ENCODE measurements at regions not wholly inside any gene's neighbourhood (a gene's known extent, or its start where the extent isn't known, plus 50 kb on each side); places are given as distances from the start of the nearest gene placed in this dataset.

- H3F3A ChIP-seq (ENCODE audit: insufficient read depth, low read length): no peaks in the 10 kb centered on the region
- H3K9me2 ChIP-seq (ENCODE audit: low read depth, low read length): no peaks in the 10 kb centered on the region
Measured at GRCh38 chr9:108489567-108489966, 366.2 kb downstream of the ACTL7B start.

DNA sequence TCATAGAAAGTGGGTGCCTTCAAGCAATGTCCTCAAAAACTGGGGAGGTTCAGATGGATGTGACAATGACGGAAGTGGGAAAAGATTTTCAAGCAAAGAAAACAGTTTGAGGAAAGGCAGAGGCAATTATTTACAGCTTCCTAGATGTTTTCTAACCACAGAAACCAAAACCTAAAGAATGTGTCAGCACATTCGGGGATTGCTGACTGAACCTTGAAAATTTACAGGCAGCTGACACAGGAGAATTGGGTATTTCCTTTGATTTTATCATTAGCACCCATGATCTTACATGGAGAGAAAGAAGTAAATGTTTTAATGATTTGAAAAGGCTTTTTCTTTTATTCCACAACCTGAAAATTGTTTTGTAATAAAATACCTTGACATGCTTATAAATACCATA is 369.0 kb downstream of the ACTL7B start:
- H3K4me2 ChIP-seq (ENCODE audit: low read length): no peak overlapping the region

More at GRCh38 chr9:108489567-108489966, 366.2 kb downstream of the ACTL7B start:
- H3K4me2 ChIP-seq (ENCODE audit: low read length): no peak overlapping the region
- no peaks in the 10 kb centered on the region for H3K9me3 ChIP-seq (ENCODE audit: low read length)
- H3K27me3 ChIP-seq (ENCODE audit: insufficient read depth, low read length): no peaks in the 10 kb centered on the region
- TF ChIP-seq EZH2 (IDR thresholded peaks at IDR 0.05; ENCODE audit: borderline replicate concordance, low read length): no peak
- TF ChIP-seq, protein P1, sequence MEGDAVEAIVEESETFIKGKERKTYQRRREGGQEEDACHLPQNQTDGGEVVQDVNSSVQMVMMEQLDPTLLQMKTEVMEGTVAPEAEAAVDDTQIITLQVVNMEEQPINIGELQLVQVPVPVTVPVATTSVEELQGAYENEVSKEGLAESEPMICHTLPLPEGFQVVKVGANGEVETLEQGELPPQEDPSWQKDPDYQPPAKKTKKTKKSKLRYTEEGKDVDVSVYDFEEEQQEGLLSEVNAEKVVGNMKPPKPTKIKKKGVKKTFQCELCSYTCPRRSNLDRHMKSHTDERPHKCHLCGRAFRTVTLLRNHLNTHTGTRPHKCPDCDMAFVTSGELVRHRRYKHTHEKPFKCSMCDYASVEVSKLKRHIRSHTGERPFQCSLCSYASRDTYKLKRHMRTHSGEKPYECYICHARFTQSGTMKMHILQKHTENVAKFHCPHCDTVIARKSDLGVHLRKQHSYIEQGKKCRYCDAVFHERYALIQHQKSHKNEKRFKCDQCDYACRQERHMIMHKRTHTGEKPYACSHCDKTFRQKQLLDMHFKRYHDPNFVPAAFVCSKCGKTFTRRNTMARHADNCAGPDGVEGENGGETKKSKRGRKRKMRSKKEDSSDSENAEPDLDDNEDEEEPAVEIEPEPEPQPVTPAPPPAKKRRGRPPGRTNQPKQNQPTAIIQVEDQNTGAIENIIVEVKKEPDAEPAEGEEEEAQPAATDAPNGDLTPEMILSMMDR (IDR thresholded peaks at IDR 0.05; ENCODE audit: low read length): no peak
- no peaks in the 10 kb centered on the region for H3K36me3 ChIP-seq (ENCODE audit: insufficient read depth, low read length)
- no peaks in the 10 kb centered on the region for H3K4me1 ChIP-seq (ENCODE audit: insufficient read depth, low read length, severe bottlenecking)
- H3K27ac ChIP-seq (ENCODE audit: low read depth, low read length, poor library complexity, severe bottlenecking): no peak overlapping the region
- H3K9ac ChIP-seq (ENCODE audit: low read length): no peak overlapping the region
- no peaks in the 10 kb centered on the region for H3K79me2 ChIP-seq (ENCODE audit: insufficient read depth, low read length)
- H3K4me3 ChIP-seq (ENCODE audit: low read depth, low read length, poor library complexity, severe bottlenecking): no peak overlapping the region
- no peaks in the 10 kb centered on the region for H4K20me1 ChIP-seq (ENCODE audit: insufficient read depth, low read length)
- H2AFZ ChIP-seq (ENCODE audit: low read length): no peak overlapping the region

GRCh38 chr9:108484468-108484867 is 371.3 kb downstream of the ACTL7B start:
- Histone ChIP-seq H3F3A (ENCODE audit: insufficient read depth, low read length) (no peaks in the 10 kb centered on the region), H3K27ac (ENCODE audit: low read depth, low read length, poor library complexity, severe bottlenecking) (no peak overlapping the region), H3K79me2 (ENCODE audit: insufficient read depth, low read length) (no peaks in the 10 kb centered on the region), H3K4me1 (ENCODE audit: insufficient read depth, low read length, severe bottlenecking) (no peaks in the 10 kb centered on the region), H3K9me2 (ENCODE audit: low read depth, low read length) (no peaks in the 10 kb centered on the region), H3K36me3 (ENCODE audit: insufficient read depth, low read length) (no peaks in the 10 kb centered on the region), H3K4me2 (ENCODE audit: low read length) (no peak overlapping the region), H3K9me3 (ENCODE audit: low read length) (no peaks in the 10 kb centered on the region), H2AFZ (ENCODE audit: low read length) (no peak overlapping the region), H3K9ac (ENCODE audit: low read length) (no peak overlapping the region), H4K20me1 (ENCODE audit: insufficient read depth, low read length) (no peaks in the 10 kb centered on the region), H3K4me3 (ENCODE audit: low read depth, low read length, poor library complexity, severe bottlenecking) (no peak overlapping the region), H3K27me3 (ENCODE audit: insufficient read depth, low read length) (no peaks in the 10 kb centered on the region)
- no peak for TF ChIP-seq EZH2 (IDR thresholded peaks at IDR 0.05; ENCODE audit: borderline replicate concordance, low read length)
- TF ChIP-seq, protein P1 (IDR thresholded peaks at IDR 0.05; ENCODE audit: low read length): no peak

More for the DNA sequence above, 369.0 kb downstream of the ACTL7B start:
- no peaks in the 10 kb centered on the region for H3K27me3 ChIP-seq (ENCODE audit: insufficient read depth, low read length)
- no peak overlapping the region for H3K9ac ChIP-seq (ENCODE audit: low read length)
- H3K36me3 ChIP-seq (ENCODE audit: insufficient read depth, low read length): no peaks in the 10 kb centered on the region
- H3K9me2 ChIP-seq (ENCODE audit: low read depth, low read length): no peaks in the 10 kb centered on the region
- no peaks in the 10 kb centered on the region for H4K20me1 ChIP-seq (ENCODE audit: insufficient read depth, low read length)
- no peak overlapping the region for H3K27ac ChIP-seq (ENCODE audit: low read depth, low read length, poor library complexity, severe bottlenecking)
- H3K9me3 ChIP-seq (ENCODE audit: low read length): no peaks in the 10 kb centered on the region
- H3K4me3 ChIP-seq (ENCODE audit: low read depth, low read length, poor library complexity, severe bottlenecking): no peak overlapping the region
- no peak overlapping the region for H2AFZ ChIP-seq (ENCODE audit: low read length)
- H3F3A ChIP-seq (ENCODE audit: insufficient read depth, low read length): no peaks in the 10 kb centered on the region
- no peaks in the 10 kb centered on the region for H3K4me1 ChIP-seq (ENCODE audit: insufficient read depth, low read length, severe bottlenecking)
- H3K79me2 ChIP-seq (ENCODE audit: insufficient read depth, low read length): no peaks in the 10 kb centered on the region
- TF ChIP-seq, protein P1 (IDR thresholded peaks at IDR 0.05; ENCODE audit: low read length): no peak
- TF ChIP-seq EZH2 (IDR thresholded peaks at IDR 0.05; ENCODE audit: borderline replicate concordance, low read length): no peak

Measured in OCI-LY1 (cell line).